Right atrium auricular region (tissue), 2 donors: ENCODE measurements at regions not wholly inside any gene's neighbourhood (a gene's known extent, or its start where the extent isn't known, plus 50 kb on each side); places are given as distances from the start of the nearest gene placed in this dataset.
"Not testable (repeated sequence)": the region's sequence is repeated elsewhere in the genome, so short reads cannot be mapped to it uniquely, and the experiment has no call there.

Source experiments
- DNase-seq: peaks from one replicate; pipeline ENCODE4 v3.0.0-alpha.2; 2019; ENCODE audit warnings: low spot score
- H3K27ac ChIP-seq, 2 donors: fragments of 200-600 bp; sonication (generic); 1 replicate in 1 of 2; 2 replicates in 1 of 2; pipeline ENCODE4 v1.5.1; 2016 to 2019
- H3K27me3 ChIP-seq, 2 donors: fragments of 200-600 bp; sonication (generic); one replicate each; pipeline versions ENCODE4 v1.5.1 to v1.6.0; 2017 to 2019
- H3K36me3 ChIP-seq: fragments of 200-600 bp; sonication (generic); one replicate; pipeline ENCODE4 v1.5.1; 2016
- H3K4me1 ChIP-seq, 2 donors: fragments of 200-600 bp; sonication (generic); one replicate each; pipeline versions ENCODE4 v1.5.1 to v1.6.0; 2017 to 2019
- H3K4me3 ChIP-seq, 2 donors: fragments of 200-600 bp; sonication (generic); 1 replicate in 1 of 2; 2 replicates in 1 of 2; pipeline ENCODE4 v1.5.1; 2017 to 2019; ENCODE audit warnings: mild to moderate bottlenecking in 1 of 2, moderate library complexity in 1 of 2
- H3K9me3 ChIP-seq, 2 donors: fragments of 200-600 bp; sonication (generic); one replicate each; pipeline ENCODE4 v1.5.1; 2019
- TF ChIP-seq, protein P1 (sequence below), 2 donors: fragments of 200-600 bp; sonication (generic); IDR thresholded peaks; one replicate each; pipeline ENCODE4 v1.5.1; 2019; ENCODE audit warnings: antibody characterized with exemption in 2 of 2

DNA sequence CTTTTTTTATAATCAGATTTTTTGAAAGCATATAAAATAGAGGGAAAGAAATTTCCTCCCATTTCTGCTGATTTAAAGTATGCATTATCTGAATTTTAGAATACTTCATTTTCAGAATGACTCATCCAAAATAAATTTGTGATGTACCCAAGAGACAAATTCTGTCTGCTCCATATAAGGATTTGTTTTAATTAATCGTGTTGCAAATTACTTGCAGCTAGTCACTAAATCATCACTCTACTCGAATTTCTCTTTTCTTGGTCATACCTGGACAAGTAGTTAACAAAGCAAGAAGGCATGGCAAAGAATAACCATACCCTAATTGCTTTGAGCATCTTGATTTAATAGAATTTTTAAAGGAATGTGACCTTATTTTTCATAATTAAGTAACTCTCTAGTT lies 284.1 kb upstream of the GRAMD2B start:
- H3K36me3 ChIP-seq, result no peaks in the 10 kb centered on the region
- DNase-seq, result no peak
- H3K27me3 ChIP-seq, result no peaks in the 10 kb centered on the region
- H3K27ac ChIP-seq, result no peak overlapping the region
- no peaks in the 10 kb centered on the region for H3K9me3 ChIP-seq
- H3K4me1 ChIP-seq, result no peaks in the 10 kb centered on the region
- H3K4me3 ChIP-seq, result no peak overlapping the region
- TF ChIP-seq, protein P1, sequence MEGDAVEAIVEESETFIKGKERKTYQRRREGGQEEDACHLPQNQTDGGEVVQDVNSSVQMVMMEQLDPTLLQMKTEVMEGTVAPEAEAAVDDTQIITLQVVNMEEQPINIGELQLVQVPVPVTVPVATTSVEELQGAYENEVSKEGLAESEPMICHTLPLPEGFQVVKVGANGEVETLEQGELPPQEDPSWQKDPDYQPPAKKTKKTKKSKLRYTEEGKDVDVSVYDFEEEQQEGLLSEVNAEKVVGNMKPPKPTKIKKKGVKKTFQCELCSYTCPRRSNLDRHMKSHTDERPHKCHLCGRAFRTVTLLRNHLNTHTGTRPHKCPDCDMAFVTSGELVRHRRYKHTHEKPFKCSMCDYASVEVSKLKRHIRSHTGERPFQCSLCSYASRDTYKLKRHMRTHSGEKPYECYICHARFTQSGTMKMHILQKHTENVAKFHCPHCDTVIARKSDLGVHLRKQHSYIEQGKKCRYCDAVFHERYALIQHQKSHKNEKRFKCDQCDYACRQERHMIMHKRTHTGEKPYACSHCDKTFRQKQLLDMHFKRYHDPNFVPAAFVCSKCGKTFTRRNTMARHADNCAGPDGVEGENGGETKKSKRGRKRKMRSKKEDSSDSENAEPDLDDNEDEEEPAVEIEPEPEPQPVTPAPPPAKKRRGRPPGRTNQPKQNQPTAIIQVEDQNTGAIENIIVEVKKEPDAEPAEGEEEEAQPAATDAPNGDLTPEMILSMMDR (IDR thresholded peaks at IDR 0.05), result no peak

GRCh38 chr5:126139773-126140172 lies 283.4 kb upstream of the GRAMD2B start:
- H3K27ac ChIP-seq, result no peak overlapping the region
- no peaks in the 10 kb centered on the region for H3K36me3 ChIP-seq
- TF ChIP-seq, protein P1 (IDR thresholded peaks at IDR 0.05), result no peak
- no peak overlapping the region for H3K4me3 ChIP-seq
- DNase-seq, result no peak
- no peaks in the 10 kb centered on the region for H3K4me1 ChIP-seq
- no peaks in the 10 kb centered on the region for H3K27me3 ChIP-seq
- no peaks in the 10 kb centered on the region for H3K9me3 ChIP-seq

DNA sequence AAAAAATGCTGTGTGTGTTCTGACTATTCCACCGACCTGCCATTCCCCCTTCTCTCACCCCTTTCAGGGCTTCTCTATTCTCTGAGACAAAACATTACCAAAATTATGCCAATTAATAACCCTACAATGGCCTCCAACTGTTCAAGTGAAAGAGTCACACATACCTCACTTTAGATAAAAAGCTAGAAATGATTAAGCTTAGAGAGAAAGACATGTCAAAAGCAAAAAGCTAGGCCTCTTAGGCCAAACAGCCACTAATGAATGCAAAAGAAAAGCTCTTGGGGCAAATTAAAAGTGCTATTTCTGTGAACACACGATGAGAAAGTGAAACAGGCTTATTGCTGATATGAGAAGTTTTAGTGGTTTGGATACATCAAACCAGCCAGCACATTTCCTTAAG lies 279.6 kb upstream of the GRAMD2B start:
- Histone ChIP-seq H3K27me3 (no peaks in the 10 kb centered on the region), H3K4me3 (no peak overlapping the region), H3K36me3 (no peaks in the 10 kb centered on the region), H3K4me1 (no peaks in the 10 kb centered on the region), H3K27ac (no peak overlapping the region), H3K9me3 (no peaks in the 10 kb centered on the region)
- DNase-seq, result no peak
- TF ChIP-seq, protein P1 (IDR thresholded peaks at IDR 0.05), result no peak

DNA sequence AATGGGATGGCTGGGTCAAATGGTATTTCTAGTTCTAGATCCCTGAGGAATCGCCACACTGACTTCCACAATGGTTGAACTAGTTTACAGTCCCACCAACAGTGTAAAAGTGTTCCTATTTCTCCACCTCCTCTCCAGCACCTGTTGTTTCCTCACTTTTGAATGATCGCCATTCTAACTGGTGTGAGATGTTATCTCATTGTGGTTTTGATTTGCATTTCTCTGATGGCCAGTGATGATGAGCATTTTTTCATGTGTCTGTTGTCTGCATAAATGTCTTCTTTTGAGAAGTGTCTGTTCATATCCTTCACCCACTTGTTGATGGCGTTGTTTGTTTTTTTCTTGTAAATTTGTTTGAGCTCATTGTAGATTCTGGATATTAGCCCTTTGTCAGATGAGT lies 272.9 kb upstream of the GRAMD2B start:
- not testable (repeated sequence) for H3K27me3 ChIP-seq, H3K9me3 ChIP-seq, H3K4me3 ChIP-seq, H3K4me1 ChIP-seq, H3K36me3 ChIP-seq, DNase-seq, H3K27ac ChIP-seq

DNA sequence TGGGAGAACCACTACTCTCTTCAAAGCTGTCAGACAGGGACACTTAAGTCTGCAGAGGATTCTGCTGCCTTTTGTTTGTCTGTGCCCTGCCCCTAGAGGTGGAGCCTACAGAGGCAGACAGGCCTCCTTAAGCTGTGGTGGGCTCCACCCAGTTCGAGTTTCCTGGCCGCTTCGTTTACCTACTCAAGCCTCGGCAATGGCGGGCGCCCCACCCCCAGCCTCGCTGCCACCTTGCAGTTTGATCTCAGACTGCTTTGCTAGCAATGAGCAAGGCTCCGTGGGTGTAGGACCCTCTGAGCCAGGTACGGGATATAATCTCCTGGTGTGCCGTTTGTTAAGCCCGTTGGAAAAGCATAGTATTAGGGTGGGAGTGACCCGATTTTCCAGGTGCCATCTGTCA lies 267.9 kb upstream of the GRAMD2B start:
- DNase-seq, result not testable (repeated sequence)

DNA sequence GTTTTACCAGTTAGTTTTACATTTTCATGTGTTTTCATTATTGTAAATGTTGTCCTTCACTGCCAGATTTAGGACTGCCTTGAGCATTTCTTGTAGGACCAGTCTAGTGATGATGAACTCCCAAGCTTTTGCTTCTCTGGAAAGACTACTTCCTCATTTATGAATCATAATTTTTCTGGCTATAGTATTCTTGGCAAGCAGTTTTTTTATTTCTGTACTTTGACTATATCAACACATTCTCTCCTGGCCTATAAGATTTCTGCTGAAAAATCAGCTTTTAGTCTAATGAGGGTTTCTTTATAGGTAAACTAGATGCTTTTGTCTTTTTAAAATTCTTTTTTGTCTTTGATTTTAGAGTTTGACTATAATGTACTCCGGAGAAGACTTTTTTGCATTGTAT lies 256.8 kb upstream of the GRAMD2B start:
- TF ChIP-seq, protein P1 (IDR thresholded peaks at IDR 0.05), result no peak
- Histone ChIP-seq H3K27me3 (no peaks in the 10 kb centered on the region), H3K4me3 (no peak overlapping the region), H3K27ac (no peak overlapping the region), H3K9me3 (peaks cover 6 to 35% of the 10 kb centered on the region in 2 donors), H3K4me1 (no peaks in the 10 kb centered on the region), H3K36me3 (no peaks in the 10 kb centered on the region)
- DNase-seq, result no peak

More for the DNA sequence above, 267.9 kb upstream of the GRAMD2B start:
- not testable (repeated sequence) for H3K27me3 ChIP-seq, H3K36me3 ChIP-seq, H3K4me1 ChIP-seq, H3K27ac ChIP-seq, H3K4me3 ChIP-seq
- H3K9me3 ChIP-seq, result peaks cover 0 to 20% of the 10 kb centered on the region in 2 donors

GRCh38 chr5:126168785-126169184 lies 254.4 kb upstream of the GRAMD2B start:
- TF ChIP-seq, protein P1 (IDR thresholded peaks at IDR 0.05), result no peak
- Histone ChIP-seq H3K4me3 (no peak overlapping the region), H3K9me3 (peaks cover 6 to 35% of the 10 kb centered on the region in 2 donors), H3K36me3 (no peaks in the 10 kb centered on the region), H3K27ac (no peak overlapping the region), H3K27me3 (no peaks in the 10 kb centered on the region), H3K4me1 (no peaks in the 10 kb centered on the region)
- no peak for DNase-seq
